Kidney tubule cell (primary cell): ENCODE measurements at regions not wholly inside any gene's neighbourhood (a gene's known extent, or its start where the extent isn't known, plus 50 kb on each side); places are given as distances from the start of the nearest gene placed in this dataset.
A peak's percentile ranks its signal among the peaks of the same experiment; 100 is the strongest.
"Not testable (repeated sequence)": the region's sequence is repeated elsewhere in the genome, so short reads cannot be mapped to it uniquely, and the experiment has no call there.

Experiments
- DNase-seq: peaks from one replicate; pipeline ENCODE4 v3.0.0-alpha.2; 2018; ENCODE audit warnings: low spot score

GRCh38 chr1:189563784-189564183 lies 913.9 kb downstream of the BRINP3 start:
- DNase-seq: no peak

DNA sequence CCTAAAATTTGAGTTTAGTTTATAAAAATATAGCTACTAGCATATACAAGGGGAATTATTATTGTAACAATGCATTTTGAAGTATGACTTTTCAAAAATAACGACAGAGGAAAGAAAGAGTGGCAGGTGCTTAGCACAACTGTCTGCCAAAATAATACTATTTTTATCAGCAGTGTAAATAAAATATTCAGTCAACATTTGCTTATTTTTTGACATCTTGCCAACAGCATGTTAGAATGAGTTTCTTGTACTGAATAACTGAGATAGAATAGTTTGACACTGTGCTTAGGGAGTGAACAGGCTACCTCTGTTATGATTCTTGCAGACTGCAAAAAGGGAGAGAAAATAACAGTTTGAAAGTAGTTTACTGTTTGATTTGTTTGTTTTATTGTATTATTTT lies 909.8 kb downstream of the BRINP3 start:
- DNase-seq: no peak

- no peak for DNase-seq
Observed at GRCh38 chr1:189596197-189596596, 881.5 kb downstream of the BRINP3 start.

DNA sequence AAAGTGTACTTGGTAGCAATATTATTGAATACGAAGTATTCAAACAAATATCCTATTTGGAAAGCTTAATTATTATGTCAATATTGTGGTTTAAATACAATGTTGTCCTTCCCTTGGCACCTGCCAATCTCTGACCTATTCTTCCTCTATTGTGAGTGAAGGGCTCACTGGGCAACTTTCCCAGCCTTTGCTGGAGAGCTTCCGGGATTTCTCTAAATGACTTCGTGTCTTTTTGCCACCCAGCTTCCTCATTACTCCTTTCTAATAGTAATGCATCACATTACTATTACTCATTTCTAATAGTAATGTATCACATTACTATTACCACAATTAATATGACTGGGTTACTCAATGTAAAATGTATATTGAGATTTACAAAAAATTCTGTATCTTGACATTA lies 880.6 kb downstream of the BRINP3 start:
- peak; percentile 59 for DNase-seq

GRCh38 chr1:189605226-189605625 lies 872.4 kb downstream of the BRINP3 start:
- peak; percentile 24 for DNase-seq

DNA sequence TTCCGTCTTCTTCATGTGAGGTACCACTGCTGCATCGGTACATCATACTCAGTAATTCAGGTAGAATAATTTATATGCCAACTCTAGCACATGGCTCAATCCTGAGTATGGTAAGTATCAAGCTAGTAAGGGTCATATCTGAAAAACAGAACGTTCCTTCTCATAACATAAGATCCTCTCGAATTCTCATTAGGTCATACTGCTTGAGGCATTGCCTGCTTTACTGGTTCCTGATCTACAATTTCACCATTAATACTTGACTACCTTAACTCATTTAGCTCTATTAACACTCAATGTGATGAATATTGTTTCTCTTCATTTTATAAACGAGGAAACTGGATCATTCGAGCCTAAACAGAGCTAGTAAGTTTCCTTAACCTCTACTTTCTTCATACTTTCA lies 871.6 kb downstream of the BRINP3 start:
- peak; percentile 12 for DNase-seq

GRCh38 chr1:189606795-189607476 lies 870.7 kb downstream of the BRINP3 start:
- DNase-seq: peak; percentile 93

- DNase-seq: peak; percentile 39
Observed at GRCh38 chr1:189607477-189608096, 870.1 kb downstream of the BRINP3 start.

DNA sequence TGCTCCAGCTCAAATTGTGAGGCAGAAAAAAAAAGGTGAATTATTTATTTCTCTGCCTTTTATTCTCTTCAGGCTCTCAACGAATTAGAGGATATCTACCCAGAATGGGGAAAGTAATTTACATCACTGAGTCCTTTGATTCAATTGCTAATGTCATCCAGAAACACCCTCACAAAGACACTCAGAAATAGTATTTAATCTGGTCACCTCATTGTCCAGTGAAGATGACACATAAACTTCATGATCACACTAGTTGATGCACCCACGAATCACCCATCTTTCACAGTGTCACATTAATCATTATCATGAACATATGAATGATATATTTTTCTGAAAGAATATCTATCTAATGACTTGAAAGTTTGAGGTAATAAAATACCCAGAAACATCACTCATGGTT lies 868.5 kb downstream of the BRINP3 start:
- peak; percentile 51 for DNase-seq

GRCh38 chr1:189616893-189617292 lies 860.8 kb downstream of the BRINP3 start:
- DNase-seq: peak; percentile 90

GRCh38 chr1:189619682-189620332 lies 857.9 kb downstream of the BRINP3 start:
- peak; percentile 94 for DNase-seq

GRCh38 chr1:189620471-189620870 lies 857.2 kb downstream of the BRINP3 start:
- DNase-seq: no peak

DNA sequence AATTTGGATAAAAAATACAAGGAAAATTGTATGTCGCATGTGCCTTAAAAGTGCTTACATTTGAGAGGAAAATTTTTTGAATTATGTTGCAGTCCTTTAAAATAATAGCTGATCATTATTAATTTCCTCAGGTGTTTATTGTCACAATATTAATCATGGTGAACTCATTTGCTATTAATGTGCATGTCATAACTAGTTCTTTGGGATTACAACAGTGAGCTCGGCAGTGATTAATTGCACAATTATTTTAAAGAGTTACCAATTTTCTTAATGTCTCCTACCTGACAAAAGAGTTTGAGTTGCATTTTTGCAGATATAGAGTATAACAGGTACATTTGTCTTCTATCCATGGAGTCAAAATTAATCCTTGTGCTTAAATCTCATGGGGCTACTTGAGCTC lies 854.3 kb downstream of the BRINP3 start:
- no peak for DNase-seq

GRCh38 chr1:189627427-189627826 lies 850.2 kb downstream of the BRINP3 start:
- DNase-seq: no peak

- DNase-seq: peak; percentile 11
Observed at GRCh38 chr1:189628857-189629256, 848.8 kb downstream of the BRINP3 start.

GRCh38 chr1:189633658-189634057 lies 844.0 kb downstream of the BRINP3 start:
- no peak for DNase-seq

DNA sequence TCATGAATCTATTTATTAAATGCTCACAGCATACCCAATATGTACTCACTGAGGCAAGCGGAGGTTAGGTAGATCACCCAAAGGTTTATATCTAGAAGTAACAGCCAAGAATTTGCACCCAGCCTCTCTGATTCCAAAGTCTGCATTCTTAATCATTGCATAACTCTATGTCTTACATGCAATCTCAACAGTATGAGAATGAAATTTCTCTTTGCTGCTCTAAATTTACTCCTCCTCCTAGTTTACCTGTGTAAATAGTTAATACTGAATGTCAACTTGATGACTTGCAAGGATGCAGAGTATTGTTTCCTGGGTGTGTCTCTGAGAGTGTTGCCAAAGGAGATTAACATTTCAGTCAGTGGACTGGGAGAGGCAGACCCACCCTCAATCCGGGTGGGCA lies 840.6 kb downstream of the BRINP3 start:
- no peak for DNase-seq

GRCh38 chr1:189644156-189644555 lies 833.5 kb downstream of the BRINP3 start:
- DNase-seq: not testable (repeated sequence)

GRCh38 chr1:189644970-189645369 lies 832.7 kb downstream of the BRINP3 start:
- no peak for DNase-seq

GRCh38 chr1:189646066-189646465 lies 831.6 kb downstream of the BRINP3 start:
- DNase-seq: no peak

DNA sequence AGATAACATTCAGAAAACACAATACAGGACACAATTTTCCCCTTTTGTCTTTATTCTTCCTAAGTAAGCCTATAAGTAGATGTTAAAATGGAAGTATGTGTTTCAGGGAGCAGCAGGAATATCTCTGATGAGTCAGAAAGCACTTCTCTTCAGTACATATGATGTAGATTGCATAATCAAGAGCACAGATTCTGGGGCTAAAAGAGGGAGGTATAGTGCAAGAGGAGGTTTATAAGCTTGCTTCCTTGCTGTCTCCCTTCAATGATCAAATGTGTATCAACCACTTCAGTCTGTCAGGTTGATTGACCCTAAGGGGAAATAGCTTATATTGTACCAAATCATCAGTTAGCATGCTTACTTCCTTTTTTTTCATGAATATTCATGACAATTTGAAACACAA lies 822.8 kb downstream of the BRINP3 start:
- DNase-seq: no peak

DNA sequence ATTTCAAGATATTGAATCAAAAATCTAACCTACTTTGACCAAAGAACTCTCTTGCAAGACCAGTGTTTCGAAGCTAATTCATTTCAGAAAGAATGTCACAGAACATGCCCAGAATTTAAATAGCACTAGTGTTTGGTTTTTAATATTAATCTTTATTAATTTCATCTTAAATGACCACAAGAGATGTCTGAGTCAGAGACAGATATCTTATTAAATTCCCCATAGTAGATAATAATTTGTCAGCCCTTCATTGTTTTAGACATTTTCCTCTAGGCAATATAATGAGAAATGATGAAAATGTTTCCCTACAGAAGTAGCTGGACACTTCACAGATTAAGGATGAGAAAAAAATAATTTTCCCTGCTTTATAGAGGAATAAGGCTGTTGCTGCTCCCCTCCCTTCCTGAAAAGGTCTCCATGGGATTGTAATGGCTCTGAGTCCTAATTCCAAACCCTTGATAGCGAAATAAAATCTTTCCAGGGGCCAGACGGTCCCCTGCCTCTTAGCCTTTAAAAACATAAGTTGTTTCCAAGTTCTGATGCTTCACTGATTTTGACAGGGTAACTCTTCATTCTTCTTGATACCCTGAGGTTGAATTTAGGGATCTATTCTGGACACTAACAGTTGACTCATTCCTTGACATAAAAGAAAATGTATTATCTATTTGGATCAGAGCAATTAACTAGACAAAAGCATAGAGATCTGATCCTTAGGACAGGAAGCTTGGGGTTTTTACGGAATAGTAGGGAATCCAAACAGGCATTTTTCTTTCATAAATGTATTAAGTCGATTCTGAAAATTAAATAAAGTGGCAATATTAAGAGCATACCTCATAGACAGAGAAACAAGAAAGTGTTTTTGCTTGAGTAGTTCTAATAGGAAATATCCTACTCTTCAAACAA lies 820.8 kb downstream of the BRINP3 start:
- no peak for DNase-seq
